SK-N-DZ (cell line): ENCODE measurements at regions not wholly inside any gene's neighbourhood (a gene's known extent, or its start where the extent isn't known, plus 50 kb on each side); places are given as distances from the start of the nearest gene placed in this dataset.

Experiments used
- DNase-seq: peaks from one replicate; pipeline ENCODE4 v3.0.0-alpha.2; 2015; ENCODE audit warnings: low spot score

- DNase-seq = no peak
These were observed 478.0 kb downstream of the ENC1 start for GRCh38 chr5:74162524-74162923.

DNA sequence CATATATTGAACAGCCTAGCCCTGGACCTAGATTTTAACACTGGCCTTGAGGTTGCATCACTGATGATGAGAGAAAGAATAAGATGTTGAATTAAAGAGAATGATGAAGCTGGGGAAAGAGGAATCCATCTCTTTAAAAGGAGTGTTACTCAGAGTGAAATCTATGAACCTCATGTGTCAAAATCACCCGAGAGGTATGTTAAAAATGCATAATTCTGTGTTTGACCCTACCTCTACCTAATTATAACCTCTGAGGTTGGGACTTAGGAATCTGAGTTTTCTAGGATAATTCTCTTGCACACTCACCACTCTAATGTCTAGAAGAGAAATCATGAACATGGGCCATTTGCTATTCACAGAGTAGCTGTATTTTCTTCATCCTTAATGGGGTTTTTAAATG is 479.4 kb downstream of the ENC1 start:
- no peak for DNase-seq

- no peak for DNase-seq
These were observed 483.7 kb downstream of the ENC1 start for GRCh38 chr5:74156728-74157383.

GRCh38 chr5:74155501-74155900 is 485.0 kb downstream of the ENC1 start:
- no peak for DNase-seq

- DNase-seq = no peak
These were observed 486.0 kb downstream of the ENC1 start for GRCh38 chr5:74154526-74154925.

DNA sequence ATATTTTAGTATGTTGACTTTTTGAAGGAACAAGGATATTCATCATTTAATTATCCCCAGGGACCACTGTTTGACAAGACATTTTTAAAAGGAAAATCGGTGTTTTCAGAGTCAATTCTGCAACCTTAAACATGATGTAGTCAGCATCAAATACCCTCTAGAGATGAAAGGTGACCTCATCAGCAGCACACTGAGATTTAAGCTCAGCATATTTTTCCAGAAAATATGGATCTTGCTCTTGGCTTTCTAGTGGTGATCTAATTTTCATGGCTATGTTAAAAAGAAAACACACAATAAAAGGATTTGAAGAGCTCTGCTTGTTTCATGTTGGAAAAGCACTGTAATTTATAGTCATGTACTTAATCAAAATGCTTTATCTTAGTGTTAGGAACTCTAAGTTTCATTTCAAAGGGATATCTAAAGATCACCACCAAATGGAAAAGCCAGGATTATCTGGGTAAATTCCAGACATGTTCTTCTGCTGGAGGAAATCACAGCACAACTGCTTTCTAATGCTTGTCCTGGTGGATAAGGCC is 487.2 kb downstream of the ENC1 start:
- no peak for DNase-seq

DNA sequence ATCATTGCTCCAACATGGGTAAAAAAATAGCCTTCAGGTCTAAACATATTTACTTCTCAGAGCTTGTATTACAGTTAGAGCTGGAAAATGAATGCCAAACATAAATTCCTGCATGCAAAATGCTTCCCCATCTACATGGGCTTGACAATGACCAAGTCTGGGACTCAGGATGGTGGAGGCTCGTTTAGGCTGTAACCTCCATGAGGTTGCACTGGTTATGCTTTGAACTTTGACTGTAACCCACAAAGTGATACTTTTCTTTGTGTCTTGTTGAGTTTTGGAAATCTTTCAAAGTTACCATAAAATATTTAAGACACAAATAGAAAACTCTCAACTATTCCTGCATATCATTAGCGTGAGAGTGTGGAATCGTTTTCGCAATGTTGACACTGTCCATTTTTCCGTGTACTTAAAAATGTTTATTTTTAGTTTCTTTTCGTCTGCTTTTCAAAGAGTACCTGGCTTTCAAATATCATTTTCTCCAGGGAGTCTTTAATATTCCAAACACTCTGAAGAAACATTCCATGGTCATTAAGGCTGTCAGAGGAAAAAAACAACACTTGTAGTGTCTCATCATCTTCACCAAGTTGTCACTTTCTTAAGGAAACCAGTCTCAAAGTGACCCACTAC is 487.8 kb downstream of the ENC1 start:
- DNase-seq = no peak

- DNase-seq = no peak
These were observed 488.4 kb downstream of the ENC1 start for GRCh38 chr5:74152136-74152535.

- no peak for DNase-seq
These were observed 491.1 kb downstream of the ENC1 start for GRCh38 chr5:74149395-74149794.

GRCh38 chr5:74148321-74148720 is 492.2 kb downstream of the ENC1 start:
- no peak for DNase-seq

DNA sequence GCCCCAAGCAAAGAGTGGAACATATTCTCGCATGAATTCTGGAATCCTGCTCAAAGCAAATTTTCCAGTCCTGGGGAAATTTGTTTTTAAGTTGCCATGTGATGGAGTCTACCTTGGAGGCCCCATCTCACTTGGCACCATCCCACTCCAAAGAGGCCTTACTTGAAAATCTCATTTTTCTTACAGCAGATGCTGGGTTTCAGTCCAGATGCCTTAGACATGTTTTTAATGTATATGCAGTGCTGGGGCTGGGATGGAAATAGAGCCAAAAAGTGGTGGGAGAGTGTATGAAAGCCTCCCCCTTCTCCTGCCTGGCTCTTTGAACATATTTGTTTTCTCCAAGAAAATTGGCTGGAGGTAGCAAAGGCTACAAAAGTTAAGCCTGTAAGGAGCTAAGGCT is 493.7 kb downstream of the ENC1 start:
- DNase-seq = no peak

GRCh38 chr5:74145951-74146350 is 494.6 kb downstream of the ENC1 start:
- DNase-seq = no peak

GRCh38 chr5:74143721-74144330 is 496.7 kb downstream of the ENC1 start:
- DNase-seq = no peak

DNA sequence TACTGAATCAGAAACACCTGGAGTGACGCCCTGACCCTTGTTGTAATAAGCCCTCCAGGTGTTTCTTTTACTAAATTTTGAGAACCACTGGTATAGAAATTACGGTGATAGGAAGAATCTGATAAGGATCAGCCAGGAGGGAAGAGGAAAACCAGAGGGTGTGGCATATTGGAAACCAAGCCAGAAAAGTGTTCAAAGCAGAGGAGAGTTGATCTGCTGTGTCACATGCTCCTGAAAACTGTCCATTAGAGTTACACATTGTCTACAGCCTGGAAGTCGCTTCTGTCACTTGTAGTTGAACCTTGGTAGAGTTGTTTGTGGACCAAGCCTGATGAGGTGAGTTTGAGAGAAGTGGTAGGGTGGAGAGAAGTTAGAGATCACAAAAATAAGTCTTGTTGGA is 497.4 kb downstream of the ENC1 start:
- no peak for DNase-seq

DNA sequence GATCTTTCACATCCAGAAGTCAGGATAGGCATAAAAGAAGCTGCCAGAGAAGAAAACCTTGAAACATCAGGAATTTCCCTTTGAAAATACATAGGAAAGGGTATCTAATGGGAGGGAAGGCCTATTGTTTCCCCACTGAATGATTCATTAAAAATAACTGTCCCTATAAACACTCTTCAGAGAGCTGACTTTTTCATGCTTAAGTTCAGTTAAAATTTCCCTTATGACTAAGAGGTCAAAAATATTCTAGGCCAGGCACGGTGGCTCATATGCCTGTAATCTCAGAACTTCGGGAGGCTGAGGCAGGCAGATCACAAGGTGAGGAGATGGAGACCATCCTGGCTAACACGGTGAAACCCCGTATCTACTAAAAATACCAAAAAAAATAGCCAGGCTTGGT is 499.5 kb downstream of the ENC1 start:
- DNase-seq = no peak

DNA sequence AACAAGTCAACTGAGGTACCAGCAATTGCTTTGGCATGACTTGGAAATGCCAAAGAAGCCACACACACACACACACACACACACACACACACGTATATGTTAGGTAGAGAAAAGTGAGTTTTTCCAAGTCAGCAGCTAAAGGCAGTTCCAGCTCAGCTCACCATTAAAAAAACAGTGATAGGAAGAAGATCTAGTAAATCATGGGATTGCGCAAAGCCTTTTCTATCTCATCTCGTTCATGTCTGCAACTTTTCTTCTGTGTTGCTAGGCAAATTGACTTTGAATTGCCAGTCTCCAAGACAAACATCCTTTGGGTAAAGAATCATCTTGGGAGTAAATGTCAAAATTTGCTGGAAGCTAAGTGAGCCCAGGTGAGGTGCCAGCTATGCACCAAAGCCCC is 500.1 kb downstream of the ENC1 start:
- DNase-seq = no peak

GRCh38 chr5:74139589-74139988 is 500.9 kb downstream of the ENC1 start:
- DNase-seq = no peak

DNA sequence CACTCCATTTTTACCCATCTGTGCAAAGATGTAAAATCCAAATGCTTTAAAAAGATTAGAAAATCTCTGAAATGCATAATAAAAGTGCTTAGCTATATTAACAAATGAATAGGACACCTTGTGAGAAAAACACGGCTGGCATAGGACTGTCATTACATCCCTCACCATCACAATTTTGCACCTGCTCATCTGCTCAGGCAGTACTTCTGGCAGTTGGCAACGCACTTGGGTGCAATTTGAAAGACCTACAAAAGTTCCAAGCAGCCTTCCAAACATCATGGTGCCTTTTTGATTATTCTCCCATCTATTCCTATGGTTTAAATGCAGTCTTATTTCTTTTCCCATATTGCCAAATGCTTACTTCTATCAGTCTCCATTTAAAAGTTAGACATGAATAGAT is 501.8 kb downstream of the ENC1 start:
- no peak for DNase-seq

GRCh38 chr5:74136276-74136825 is 504.2 kb downstream of the ENC1 start:
- DNase-seq = no peak

DNA sequence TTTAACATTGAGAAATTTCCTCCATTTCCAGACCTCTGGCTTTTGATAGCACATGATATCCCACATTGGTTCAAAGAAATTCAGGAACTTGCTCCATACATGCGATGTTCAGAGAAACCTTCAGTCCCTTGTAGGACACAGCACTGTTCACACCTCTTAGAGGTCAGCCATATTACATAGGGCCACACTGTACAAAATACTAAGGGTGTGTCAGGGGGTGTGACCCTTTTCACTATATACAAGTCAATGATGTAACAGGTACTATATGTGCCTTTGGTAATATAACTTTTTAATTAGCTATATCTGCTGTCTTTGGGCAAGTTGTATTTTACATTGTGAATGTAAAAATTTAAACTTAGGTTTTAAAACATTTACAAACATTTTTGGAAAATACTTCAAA is 505.5 kb downstream of the ENC1 start:
- DNase-seq = no peak

DNA sequence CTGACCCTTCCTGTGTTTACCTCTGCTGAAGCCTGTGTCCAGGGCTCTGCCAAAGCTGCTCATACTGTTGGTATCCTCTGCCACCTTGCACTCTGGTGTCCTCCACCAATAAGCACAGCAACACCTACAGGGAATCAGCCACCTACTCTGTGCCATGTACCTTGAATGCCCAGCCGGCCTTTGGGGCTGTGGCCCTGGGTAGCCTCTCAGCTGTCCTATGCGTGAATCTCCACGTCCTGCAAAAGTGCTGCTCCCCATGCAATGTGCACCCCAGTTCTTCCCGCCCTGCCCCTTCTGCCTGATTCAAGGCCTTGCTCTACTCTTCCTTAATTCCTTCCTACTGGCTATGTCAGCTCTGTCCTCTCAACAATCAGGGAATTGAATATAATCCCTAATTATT is 506.5 kb downstream of the ARHGEF28 start:
- DNase-seq = no peak

- DNase-seq = no peak
These were observed 505.3 kb downstream of the ARHGEF28 start for GRCh38 chr5:74131250-74131649.
